Duodenal mucosa (tissue), 2 donors: ENCODE measurements at regions not wholly inside any gene's neighbourhood (a gene's known extent, or its start where the extent isn't known, plus 50 kb on each side); places are given as distances from the start of the nearest gene placed in this dataset.
"Not testable (repeated sequence)": the region's sequence is repeated elsewhere in the genome, so short reads cannot be mapped to it uniquely, and the experiment has no call there.

Experiments used
- H3K27ac ChIP-seq: one replicate; pipeline ENCODE4 v1.7.0; 2013; ENCODE audit warnings: low read depth, low read length
- H3K27me3 ChIP-seq, 2 donors: one replicate each; pipeline ENCODE4 v1.7.0; 2013; ENCODE audit warnings: low read length in 2 of 2, control low read depth in 1 of 2; ENCODE audit not compliant: insufficient read depth in 2 of 2, control insufficient read depth in 1 of 2
- H3K36me3 ChIP-seq, 2 donors: one replicate each; pipeline ENCODE4 v1.7.0; 2013; ENCODE audit warnings: low read length in 2 of 2, control low read depth in 1 of 2; ENCODE audit not compliant: insufficient read depth in 2 of 2, control insufficient read depth in 1 of 2
- H3K4me1 ChIP-seq, 2 donors: one replicate each; pipeline ENCODE4 v1.7.0; 2013; ENCODE audit warnings: low read length in 2 of 2, control low read depth in 1 of 2; ENCODE audit not compliant: insufficient read depth in 2 of 2, control insufficient read depth in 1 of 2
- H3K4me3 ChIP-seq, 2 donors: one replicate each; pipeline ENCODE4 v1.7.0; 2013; ENCODE audit warnings: low read length in 2 of 2, low read depth in 1 of 2
- H3K9ac ChIP-seq, 2 donors: one replicate each; pipeline ENCODE4 v1.7.0; 2013; ENCODE audit warnings: low read length in 2 of 2, low read depth in 1 of 2
- H3K9me3 ChIP-seq, 2 donors: one replicate each; pipeline ENCODE4 v1.7.0; 2013; ENCODE audit warnings: low read length in 2 of 2, control low read depth in 1 of 2; ENCODE audit not compliant: control insufficient read depth in 1 of 2

GRCh38 chr7:142434133-142434532 lies 176.3 kb upstream of the PRSS58 start:
- H3K4me1 ChIP-seq, H3K27me3 ChIP-seq, H3K9me3 ChIP-seq, H3K9ac ChIP-seq, H3K27ac ChIP-seq, H3K36me3 ChIP-seq: not testable (repeated sequence)
- H3K4me3 ChIP-seq, result peak overlapping the region in 1 of 2 donors; percentile 40

- H3K27ac ChIP-seq, result no peak overlapping the region
- H3K9me3 ChIP-seq, result no peaks in the 10 kb centered on the region
- H3K4me3 ChIP-seq, result no peak overlapping the region
- no peaks in the 10 kb centered on the region for H3K36me3 ChIP-seq
- H3K9ac ChIP-seq, result no peak overlapping the region
- H3K27me3 ChIP-seq, result no peaks in the 10 kb centered on the region
- no peaks in the 10 kb centered on the region for H3K4me1 ChIP-seq
Measured at GRCh38 chr7:142432377-142432776, 174.5 kb upstream of the PRSS58 start.

DNA sequence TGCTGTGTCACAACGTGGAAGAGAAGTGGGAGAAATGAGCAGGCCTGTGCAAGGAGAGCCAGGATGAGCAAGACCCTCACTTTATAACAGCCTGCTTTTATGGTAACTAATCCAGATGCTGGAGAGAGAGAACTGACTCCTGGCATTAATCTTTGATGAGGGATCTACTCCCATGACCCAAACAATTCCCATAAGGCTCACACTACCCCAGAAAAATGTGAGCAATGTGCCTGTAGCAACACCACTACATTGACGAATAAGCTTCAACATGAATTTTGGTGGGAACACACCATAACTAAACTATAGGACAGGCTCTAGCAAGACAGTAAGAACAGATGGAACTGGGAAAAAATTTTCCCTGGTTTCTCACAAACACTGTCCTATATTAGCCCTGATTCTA lies 173.6 kb upstream of the PRSS58 start:
- H3K4me3 ChIP-seq, result no peak overlapping the region
- no peaks in the 10 kb centered on the region for H3K4me1 ChIP-seq
- H3K9ac ChIP-seq, result no peak overlapping the region
- H3K27me3 ChIP-seq, result no peaks in the 10 kb centered on the region
- no peaks in the 10 kb centered on the region for H3K9me3 ChIP-seq
- H3K36me3 ChIP-seq, result no peaks in the 10 kb centered on the region
- no peak overlapping the region for H3K27ac ChIP-seq

- H3K36me3 ChIP-seq, result no peaks in the 10 kb centered on the region
- H3K27ac ChIP-seq, result no peak overlapping the region
- H3K9me3 ChIP-seq, result no peaks in the 10 kb centered on the region
- H3K4me1 ChIP-seq, result no peaks in the 10 kb centered on the region
- H3K27me3 ChIP-seq, result no peaks in the 10 kb centered on the region
- no peak overlapping the region for H3K9ac ChIP-seq
- H3K4me3 ChIP-seq, result no peak overlapping the region
Measured at GRCh38 chr7:142428094-142428493, 170.2 kb upstream of the PRSS58 start.

GRCh38 chr7:142425281-142425680 lies 167.4 kb upstream of the PRSS58 start:
- Histone ChIP-seq H3K9me3 (no peaks in the 10 kb centered on the region), H3K27ac (no peak overlapping the region), H3K4me3 (no peak overlapping the region)

DNA sequence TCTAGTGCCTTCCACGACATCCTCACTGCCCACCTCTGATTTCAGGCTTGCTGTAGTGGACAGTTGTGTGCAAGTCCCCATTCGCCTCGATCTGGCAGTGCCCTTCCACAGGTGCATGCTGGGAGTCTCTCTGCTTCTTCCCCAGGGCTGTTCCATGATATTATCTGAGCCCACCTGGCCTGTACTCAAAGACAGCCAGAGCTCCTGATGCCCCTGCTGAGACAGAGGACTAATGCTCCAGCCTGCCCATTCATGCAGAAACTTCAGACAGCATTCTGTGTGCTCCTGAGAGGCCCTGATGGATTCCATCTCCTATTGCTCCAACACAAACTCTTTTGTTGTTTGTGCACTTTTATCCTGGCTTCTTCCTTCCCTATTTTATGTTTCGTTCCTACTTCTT lies 164.8 kb upstream of the PRSS58 start:
- no peak overlapping the region for H3K27ac ChIP-seq
- no peak overlapping the region for H3K4me3 ChIP-seq
- no peaks in the 10 kb centered on the region for H3K4me1 ChIP-seq
- H3K36me3 ChIP-seq, result no peaks in the 10 kb centered on the region
- H3K9ac ChIP-seq, result no peak overlapping the region
- H3K27me3 ChIP-seq, result no peaks in the 10 kb centered on the region
- H3K9me3 ChIP-seq, result no peaks in the 10 kb centered on the region

More at GRCh38 chr7:142425281-142425680, 167.4 kb upstream of the PRSS58 start:
- no peaks in the 10 kb centered on the region for H3K36me3 ChIP-seq
- no peaks in the 10 kb centered on the region for H3K4me1 ChIP-seq
- no peaks in the 10 kb centered on the region for H3K27me3 ChIP-seq
- H3K9ac ChIP-seq, result no peak overlapping the region

GRCh38 chr7:142420554-142421362 lies 162.9 kb upstream of the PRSS58 start:
- Histone ChIP-seq H3K9me3 (no peaks in the 10 kb centered on the region), H3K9ac (no peak overlapping the region), H3K27me3 (no peaks in the 10 kb centered on the region), H3K36me3 (no peaks in the 10 kb centered on the region), H3K4me1 (no peaks in the 10 kb centered on the region), H3K27ac (no peak overlapping the region), H3K4me3 (no peak overlapping the region)

- Histone ChIP-seq H3K36me3 (no peaks in the 10 kb centered on the region), H3K27ac (no peak overlapping the region), H3K4me1 (no peaks in the 10 kb centered on the region), H3K9me3 (no peaks in the 10 kb centered on the region), H3K27me3 (no peaks in the 10 kb centered on the region), H3K9ac (no peak overlapping the region), H3K4me3 (no peak overlapping the region)
Measured at GRCh38 chr7:142418326-142418725, 160.5 kb upstream of the PRSS58 start.

GRCh38 chr7:142414915-142415314 lies 157.1 kb upstream of the PRSS58 start:
- Histone ChIP-seq H3K4me3 (no peak overlapping the region), H3K36me3 (no peaks in the 10 kb centered on the region), H3K4me1 (no peaks in the 10 kb centered on the region), H3K9ac (no peak overlapping the region), H3K27ac (no peak overlapping the region), H3K9me3 (no peaks in the 10 kb centered on the region), H3K27me3 (no peaks in the 10 kb centered on the region)

GRCh38 chr7:142414135-142414534 lies 156.3 kb upstream of the PRSS58 start:
- Histone ChIP-seq H3K27me3 (no peaks in the 10 kb centered on the region), H3K9ac (no peak overlapping the region), H3K9me3 (no peaks in the 10 kb centered on the region), H3K36me3 (no peaks in the 10 kb centered on the region), H3K4me1 (no peaks in the 10 kb centered on the region), H3K4me3 (no peak overlapping the region), H3K27ac (no peak overlapping the region)
